DMS79 (cell line): ENCODE measurements at regions not wholly inside any gene's neighbourhood (a gene's known extent, or its start where the extent isn't known, plus 50 kb on each side); places are given as distances from the start of the nearest gene placed in this dataset.

Source experiments
- DNase-seq: peaks from one replicate; lab custom pipeline; 2025; lab: John Stamatoyannopoulos, UW

DNA sequence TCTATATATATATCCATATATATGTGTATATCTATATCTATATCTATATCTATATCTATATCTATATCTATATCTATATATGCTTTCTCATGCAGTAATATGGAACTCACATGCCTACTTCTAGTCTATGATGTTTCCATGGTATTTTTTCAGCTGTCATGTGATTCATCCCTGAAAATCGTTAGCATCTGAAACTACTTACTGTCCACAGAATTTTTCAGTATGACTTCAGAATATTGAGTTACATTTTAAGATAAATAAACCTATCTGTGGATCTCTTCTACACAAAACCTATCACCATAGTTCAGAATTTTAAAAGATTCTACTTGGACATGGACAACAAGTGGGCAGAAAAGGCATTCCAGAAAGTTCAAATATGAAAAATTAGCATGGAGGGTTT, 855.1 kb upstream of the INTU start:
- no peak for DNase-seq

- DNase-seq: no peak
These were observed 854.4 kb upstream of the INTU start for GRCh38 chr4:126778348-126778747.

GRCh38 chr4:126779001-126779400, 853.8 kb upstream of the INTU start:
- DNase-seq: no peak

DNA sequence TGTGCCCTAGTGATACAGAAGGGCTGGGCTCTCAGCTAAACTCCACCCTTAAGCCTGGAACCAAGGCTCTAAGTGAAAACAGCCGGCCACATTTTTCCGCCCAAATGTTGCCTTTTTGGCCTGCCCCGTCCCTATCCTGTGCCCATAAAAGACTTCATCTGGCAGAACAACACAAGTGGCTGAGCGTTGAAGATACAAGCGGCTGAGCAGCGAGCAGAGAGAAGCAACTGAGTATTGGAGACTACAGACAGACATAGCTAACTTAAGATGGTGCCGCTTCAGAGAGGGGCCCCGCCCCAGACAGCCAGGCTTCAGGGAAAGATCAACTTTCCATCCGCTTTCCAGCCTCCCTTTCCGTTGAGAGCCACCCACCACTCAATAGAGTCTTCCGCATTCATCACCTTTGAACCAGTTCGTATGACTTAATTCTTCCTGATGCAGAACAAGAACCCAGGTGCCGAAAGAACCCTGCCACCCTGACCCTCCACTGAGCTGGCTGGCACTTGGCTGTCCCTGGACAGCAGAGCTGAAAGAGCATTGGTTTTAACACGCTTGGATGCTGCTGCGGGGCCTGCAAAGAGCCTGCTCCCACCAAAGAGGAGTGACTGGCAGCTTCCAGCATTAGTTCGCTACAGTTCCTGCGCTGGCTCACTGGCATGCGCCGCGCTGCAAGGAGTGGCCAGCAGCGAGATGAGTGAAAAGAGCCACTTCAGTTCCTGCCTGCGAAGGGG, 853.2 kb upstream of the INTU start:
- no peak for DNase-seq

GRCh38 chr4:126783191-126783590, 849.6 kb upstream of the INTU start:
- no peak for DNase-seq

- no peak for DNase-seq
These were observed 847.7 kb upstream of the INTU start for GRCh38 chr4:126784966-126785580.

DNA sequence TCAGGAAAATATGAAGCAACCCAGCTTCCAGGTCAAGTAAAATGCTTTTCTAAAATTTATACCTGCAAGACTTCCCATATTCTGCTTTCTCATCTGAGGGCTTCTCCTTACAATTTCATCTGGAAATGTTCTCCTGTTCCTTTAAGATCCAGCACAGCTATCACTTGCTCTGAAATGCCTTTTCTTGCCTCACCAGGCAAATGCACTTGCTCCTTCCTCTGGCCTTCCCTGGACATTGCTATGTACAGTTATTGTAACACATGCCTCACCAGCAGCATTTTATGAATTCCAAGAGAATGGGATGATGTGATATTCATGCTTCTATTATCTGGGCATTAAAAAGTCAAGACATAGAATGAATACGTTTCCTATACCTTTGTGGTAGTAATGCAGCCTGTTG, 842.1 kb upstream of the INTU start:
- no peak for DNase-seq

DNA sequence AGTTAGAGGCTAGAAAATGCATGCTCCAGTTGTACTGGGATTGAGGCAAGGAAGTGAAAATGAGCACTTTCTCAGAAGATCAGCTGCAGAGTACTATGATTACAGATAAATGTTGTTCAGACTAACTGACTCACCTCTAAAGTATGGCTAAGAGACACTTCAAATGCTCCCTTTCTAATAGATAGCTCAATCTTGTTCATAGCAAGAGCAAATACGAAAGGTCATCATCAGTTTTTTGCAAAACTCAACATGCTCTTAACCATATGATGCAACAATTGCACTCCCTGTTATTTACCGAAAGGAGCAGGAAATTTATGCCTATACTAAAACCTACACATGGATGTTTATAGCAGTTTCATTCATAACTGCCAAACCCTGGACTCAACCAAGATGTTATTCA, 838.4 kb upstream of the INTU start:
- DNase-seq: no peak

DNA sequence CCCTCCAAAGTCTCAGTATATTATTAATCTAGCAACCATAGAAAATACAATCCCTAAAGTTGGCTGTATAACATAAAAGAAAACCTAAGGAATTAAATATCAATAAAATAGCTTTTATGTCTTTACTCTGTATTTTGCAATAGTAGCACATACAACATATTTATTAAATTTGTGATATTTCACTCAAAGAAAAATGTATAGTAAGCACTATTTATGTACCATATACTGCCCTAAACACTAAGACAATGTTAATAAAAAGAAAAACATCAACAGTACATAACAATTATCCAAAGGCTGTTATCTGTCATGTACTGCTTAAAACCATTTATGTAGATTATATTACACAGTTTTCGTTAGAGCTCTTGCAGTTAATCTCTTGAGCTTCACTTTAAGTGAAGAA, 834.5 kb upstream of the INTU start:
- no peak for DNase-seq

DNA sequence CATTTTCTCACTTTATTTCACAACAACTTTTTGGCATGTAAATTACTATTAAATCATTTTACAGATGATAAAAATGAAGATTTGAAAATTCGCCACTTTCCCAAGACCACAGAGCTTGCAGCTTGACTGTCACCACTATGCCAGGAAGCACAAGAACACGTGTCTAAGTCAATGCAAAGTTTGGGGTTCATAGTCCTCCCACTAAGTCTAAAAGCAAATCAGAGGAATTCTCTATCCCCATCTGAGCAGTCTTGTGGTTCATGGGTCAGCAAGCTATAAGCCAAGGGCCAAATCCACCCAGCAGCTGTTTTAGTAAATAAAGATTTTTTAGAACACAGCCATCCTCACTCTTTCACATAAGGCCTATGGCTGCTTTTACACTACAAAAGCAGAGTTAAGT, 833.3 kb upstream of the INTU start:
- no peak for DNase-seq

- no peak for DNase-seq
These were observed 832.7 kb upstream of the INTU start for GRCh38 chr4:126799971-126800574.

GRCh38 chr4:126800575-126801141, 832.1 kb upstream of the INTU start:
- DNase-seq: no peak

DNA sequence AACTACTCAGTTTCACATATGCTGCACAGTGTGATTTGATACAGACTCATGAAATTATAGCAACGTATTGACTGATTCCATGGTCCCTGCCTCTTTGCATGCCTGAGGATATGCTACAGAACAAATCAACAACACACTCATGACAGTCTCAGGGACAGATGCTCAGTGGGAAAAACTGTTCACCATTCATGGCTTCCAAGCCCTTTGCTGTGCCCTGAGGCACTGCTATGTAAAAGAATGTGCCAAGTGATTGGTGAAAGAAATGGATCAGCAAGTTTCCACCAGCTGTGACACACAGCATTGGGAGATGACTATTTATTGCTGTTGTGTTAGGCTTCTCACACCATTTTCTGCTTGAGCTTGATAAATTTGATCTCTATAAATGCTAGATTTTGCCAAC, 825.6 kb upstream of the INTU start:
- DNase-seq: no peak

DNA sequence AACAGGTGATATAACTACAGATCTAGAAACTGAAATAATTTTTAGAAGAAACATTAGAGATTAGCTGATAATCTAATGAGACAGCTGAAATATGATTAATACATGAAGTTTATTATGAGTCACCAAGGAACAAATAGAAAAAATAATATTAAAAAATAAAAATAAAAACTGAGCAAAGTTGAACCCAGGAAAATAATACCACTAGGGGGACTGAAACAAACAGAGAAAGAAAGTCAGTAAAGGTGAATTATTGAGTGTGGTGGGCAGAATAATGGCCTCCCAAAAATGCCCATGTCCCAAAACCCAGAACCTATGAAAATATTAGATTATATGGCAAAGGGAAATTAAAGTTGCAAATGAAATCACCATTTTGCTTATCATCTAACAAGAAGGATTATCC, 820.7 kb upstream of the INTU start:
- DNase-seq: no peak

DNA sequence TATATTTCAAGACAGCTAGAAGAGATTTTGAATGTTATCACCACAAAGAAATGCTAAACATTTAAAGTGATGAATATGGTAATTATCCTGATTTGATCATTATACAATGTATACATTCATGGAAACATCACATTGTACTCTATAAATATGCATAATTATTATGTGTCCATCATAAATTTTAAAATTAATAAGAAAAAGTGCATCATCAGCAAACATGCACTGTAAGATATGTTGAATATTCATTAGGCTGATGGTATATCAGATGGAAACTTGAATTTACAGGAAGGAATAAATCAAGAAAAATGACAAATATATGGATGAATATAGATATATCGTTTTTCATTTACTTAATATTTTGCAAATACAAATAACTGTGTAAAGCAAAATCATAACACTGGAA, 812.1 kb upstream of the INTU start:
- no peak for DNase-seq

DNA sequence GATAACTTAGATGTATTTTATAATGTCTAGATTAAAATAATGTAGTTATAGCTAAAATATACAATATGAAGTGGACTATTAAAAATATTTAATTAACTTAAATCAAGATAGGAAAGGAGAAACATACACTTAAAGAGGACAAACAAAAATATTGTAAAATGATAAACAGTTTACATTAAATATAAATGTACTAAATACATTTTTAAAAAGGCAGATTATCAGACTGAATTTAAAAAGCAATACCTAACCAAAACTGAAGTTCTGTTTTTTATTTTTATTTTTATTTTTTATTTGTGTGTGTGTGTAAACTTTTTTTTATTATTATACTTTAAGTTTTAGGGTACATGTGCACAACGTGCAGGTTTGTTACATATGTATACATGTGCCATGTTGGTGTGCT, 811.6 kb upstream of the INTU start:
- DNase-seq: no peak

GRCh38 chr4:126825083-126825482, 807.7 kb upstream of the INTU start:
- DNase-seq: no peak

- no peak for DNase-seq
These were observed 805.1 kb upstream of the INTU start for GRCh38 chr4:126827669-126828068.

DNA sequence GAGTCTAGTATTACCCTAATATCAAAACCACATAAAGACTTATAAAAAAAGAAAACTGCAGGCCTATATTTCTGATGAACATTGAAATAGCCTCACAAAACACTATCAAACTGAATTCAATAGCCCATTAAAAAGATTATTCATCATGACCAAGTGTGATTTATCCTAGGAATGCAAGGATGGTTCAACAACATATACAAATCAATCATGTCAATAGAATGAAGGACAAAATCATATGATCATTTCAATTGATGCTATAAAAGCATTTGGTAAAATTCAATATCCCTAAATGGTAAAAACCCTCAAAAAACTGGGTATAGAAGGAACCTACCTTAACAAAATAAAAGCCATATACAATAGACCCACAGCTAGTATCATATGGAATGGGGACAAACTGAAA, 797.9 kb upstream of the INTU start:
- no peak for DNase-seq

DNA sequence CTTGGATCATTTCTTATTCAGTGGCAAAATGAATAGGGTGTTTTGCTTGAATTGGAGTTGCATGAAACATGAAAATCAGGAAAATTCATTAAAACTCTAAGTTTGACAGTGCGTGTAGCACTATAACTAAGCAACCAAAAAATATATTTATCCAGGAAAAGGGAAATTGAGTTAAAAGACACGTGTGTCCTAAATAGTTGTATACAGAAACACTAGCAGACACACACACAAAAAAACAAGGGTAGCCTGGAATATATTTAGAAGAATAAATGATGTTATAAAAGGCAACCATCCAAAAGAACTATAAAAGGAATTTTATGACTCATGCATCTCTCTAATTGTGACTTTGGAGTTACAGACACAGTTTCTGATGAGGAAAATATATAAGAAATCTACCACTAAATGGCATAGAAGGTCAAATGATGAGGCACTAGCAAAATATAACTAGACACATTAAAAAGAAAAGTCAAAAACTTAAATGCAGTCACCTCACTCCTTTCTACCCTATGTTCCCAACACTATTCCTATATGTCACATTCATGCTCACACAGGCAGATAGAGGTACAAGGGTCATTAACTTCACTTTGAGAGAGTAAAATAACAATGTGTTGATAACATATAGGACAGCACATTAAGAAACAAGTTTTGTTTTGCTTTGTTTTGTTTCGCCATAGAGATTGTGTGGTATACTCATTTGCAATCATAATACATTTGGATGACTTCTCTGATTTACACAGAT, 793.6 kb upstream of the INTU start:
- DNase-seq: no peak

- DNase-seq: no peak
These were observed 789.2 kb upstream of the INTU start for GRCh38 chr4:126843492-126844067.

- no peak for DNase-seq
These were observed 782.5 kb upstream of the INTU start for GRCh38 chr4:126850286-126850685.
